GM12878 (cell line): ENCODE measurements at regions not wholly inside any gene's neighbourhood (a gene's known extent, or its start where the extent isn't known, plus 50 kb on each side); places are given as distances from the start of the nearest gene placed in this dataset.
"Not testable (repeated sequence)": the region's sequence is repeated elsewhere in the genome, so short reads cannot be mapped to it uniquely, and the experiment has no call there.

Experiments used
- ATAC-seq: fragments of 200-7000 bp; cut with Tn5 transposase; 3 replicates; pipeline ENCODE4 v1.9.1; 2020; ENCODE audit warnings: mild to moderate bottlenecking, moderate library complexity
- BruUV-seq: library from RNA; stranded (reverse); fragments of 400-500 nt; replicated peaks from 2 replicates; lab custom pipeline; 2021; lab: Mats Ljungman, UMichigan
- CTCF ChIA-PET: fragments of 300-600 bp; sonication (Branson Sonifier 250); formaldehyde crosslinking; extraction: SDS; loops from one replicate; lab custom pipeline; 2021; ENCODE audit warnings: inconsistent platforms; lab: Yijun Ruan, JAX
- POLR2A ChIA-PET: fragments of 350-600 bp; formaldehyde crosslinking; extraction: SDS; loops from one replicate; lab custom pipeline; 2021; ENCODE audit warnings: inconsistent platforms; lab: Charles Lee
- RAD21 ChIA-PET: fragments of 300-600 bp; sonication (Branson Sonifier 250); formaldehyde crosslinking; loops from one replicate; lab custom pipeline; 2023; ENCODE audit warnings: antibody characterized with exemption; ENCODE audit not compliant: unreplicated experiment; lab: Charles Lee
- SMC1A ChIA-PET: fragments of 300-600 bp; sonication (Branson Sonifier 250); formaldehyde crosslinking; loops from one replicate; lab custom pipeline; 2023; ENCODE audit not compliant: unreplicated experiment, uncharacterized antibody; lab: Charles Lee
- DNase-seq: peaks from one replicate; pipeline ENCODE4 v3.0.0-alpha.2; 2011; ENCODE audit warnings: low read depth, low spot score
- FAIRE-seq: peaks from 3 replicates; lab custom pipeline; 2011; peaks lifted over from hg19 to GRCh38; lab: Jason Lieb, UNC
- H2AFZ ChIP-seq: 2 replicates; pipeline ENCODE4 v1.6.0; 2011; ENCODE audit warnings: low read depth, low read length, control low read depth; ENCODE audit not compliant: control insufficient read depth
- H3K27ac ChIP-seq: 2 replicates; pipeline ENCODE4 v1.5.1; 2011; ENCODE audit warnings: control low read depth; ENCODE audit not compliant: control insufficient read depth, insufficient read depth
- H3K27me3 ChIP-seq, 2 experiments: replicated peaks in 1 of 2; 2 replicates each; pipeline versions ENCODE4 v1.6.0 to v1.6.1; 2011; ENCODE audit warnings: low read length in 1 of 2; ENCODE audit not compliant: control insufficient read depth in 2 of 2, insufficient read depth in 2 of 2
- H3K36me3 ChIP-seq, 2 experiments: 2 replicates each; pipeline ENCODE4 v1.5.1; 2011; ENCODE audit warnings: low read length in 1 of 2; ENCODE audit not compliant: control insufficient read depth in 2 of 2, insufficient read depth in 2 of 2
- H3K4me1 ChIP-seq: 2 replicates; pipeline ENCODE4 v1.6.1; 2011; ENCODE audit warnings: mild to moderate bottlenecking, low read length, moderate library complexity, mixed read lengths; ENCODE audit not compliant: control insufficient read depth, insufficient read depth
- H3K4me2 ChIP-seq: 2 replicates; pipeline ENCODE4 v1.6.0; 2011; ENCODE audit warnings: control low read depth; ENCODE audit not compliant: control insufficient read depth, insufficient read depth
- H3K4me3 ChIP-seq: fragments of 200-600 bp; sonication (generic); 2 replicates; pipeline ENCODE4 v1.5.1; 2016
- H3K79me2 ChIP-seq: 2 replicates; pipeline ENCODE4 v1.6.0; 2011; ENCODE audit warnings: low read length; ENCODE audit not compliant: control insufficient read depth, insufficient read depth
- H3K9ac ChIP-seq: 2 replicates; pipeline ENCODE4 v1.8.0; 2011; ENCODE audit warnings: low read length, control low read depth, mixed read lengths; ENCODE audit not compliant: control insufficient read depth, insufficient read depth
- H3K9me3 ChIP-seq: replicated peaks from 3 replicates; pipeline ENCODE4 v1.5.1; 2011; ENCODE audit warnings: mild to moderate bottlenecking, low read length; ENCODE audit not compliant: control insufficient read depth, insufficient read depth
- H4K20me1 ChIP-seq: 2 replicates; pipeline ENCODE4 v1.6.0; 2011; ENCODE audit not compliant: control insufficient read depth, insufficient read depth
- CHD2 ChIP-seq: IDR thresholded peaks from 2 replicates; pipeline ENCODE4 v1.6.1; 2011; ENCODE audit warnings: low read depth, low read length, improper control_type of control experiment, borderline replicate concordance
- MYB ChIP-seq: fragments of 150-350 bp; IDR thresholded peaks from 2 replicates; pipeline ENCODE4 v1.6.1; 2014; ENCODE audit warnings: mild to moderate bottlenecking, low read depth, low read length, borderline replicate concordance
- PAX8 ChIP-seq: fragments of 450-650 bp; IDR thresholded peaks from 2 replicates; pipeline ENCODE4 v1.6.1; 2017; ENCODE audit warnings: mild to moderate bottlenecking, moderate library complexity
- RAD51 ChIP-seq: fragments of 450-650 bp; IDR thresholded peaks from 2 replicates; pipeline ENCODE4 v1.6.1; 2016; ENCODE audit warnings: moderate library complexity, mild to moderate bottlenecking, inconsistent platforms
- SREBF1 ChIP-seq: IDR thresholded peaks from 2 replicates; pipeline ENCODE4 v1.6.1; 2012; ENCODE audit warnings: mild to moderate bottlenecking, low read length
- TCF12 ChIP-seq: IDR thresholded peaks from 2 replicates; pipeline ENCODE4 v1.6.1; 2011; ENCODE audit warnings: low read depth, mild to moderate bottlenecking, low read length
- WGBS: methylation state at CpG from one replicate; pipeline ENCODE4 v1.1.6; 2016; ENCODE audit warnings: low lambda C conversion rate; ENCODE audit not compliant: insufficient replicate concordance, insufficient coverage; ENCODE audit errors: missing lambda C conversion rate; 5-methylcytosine and 5-hydroxymethylcytosine counted together
- in situ Hi-C: fragments of 300-500 bp; cut with MboI; formaldehyde crosslinking; loops from 9 replicates; pipeline ENCODE4 v1.14.3; 2018; ENCODE audit warnings: mixed read lengths
- intact Hi-C: fragments of 100-400 bp; cut with micrococcal nuclease; formaldehyde crosslinking; loops from one replicate; pipeline ENCODE4 v1.14.2; 2022; ENCODE audit not compliant: unreplicated experiment
- TF ChIP-seq, protein P1 (sequence below): fragments of 450-650 bp; IDR thresholded peaks from 2 replicates; pipeline ENCODE4 v1.6.1; 2014; ENCODE audit warnings: mild to moderate bottlenecking
- TF ChIP-seq, protein P2 (sequence below): fragments of 450-650 bp; IDR thresholded peaks from 2 replicates; pipeline ENCODE4 v1.6.1; 2018; ENCODE audit warnings: borderline replicate concordance, mild to moderate bottlenecking; ENCODE audit not compliant: partially characterized antibody
- TF ChIP-seq, protein P3 (sequence below): fragments of 450-650 bp; IDR thresholded peaks from 2 replicates; pipeline ENCODE4 v1.6.1; 2016; ENCODE audit warnings: mild to moderate bottlenecking
- TF ChIP-seq, protein P4 (sequence below): fragments of 450-650 bp; IDR thresholded peaks from 2 replicates; pipeline ENCODE4 v1.6.1; 2016; ENCODE audit warnings: mild to moderate bottlenecking, moderate library complexity, borderline replicate concordance

DNA sequence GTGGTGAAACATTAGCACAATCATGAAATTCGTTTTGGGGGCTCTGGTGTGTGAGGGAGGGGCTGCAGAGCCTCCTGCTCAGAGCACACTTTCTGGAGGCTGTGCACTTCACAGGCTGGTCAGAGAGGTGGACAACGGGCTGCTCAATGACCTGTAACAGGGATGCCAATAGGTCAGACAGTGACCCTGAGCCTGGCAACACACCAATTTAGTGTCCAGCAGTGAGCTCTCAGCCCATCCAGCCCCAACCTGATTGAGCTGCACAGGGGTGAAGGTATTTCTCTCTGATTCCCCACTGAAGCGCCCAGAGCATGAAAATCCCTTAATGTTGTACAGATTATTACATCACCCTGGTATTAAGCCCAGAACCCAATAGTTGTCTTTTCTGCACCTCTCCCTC, 191.3 kb upstream of the ZNF32 start:
- intact Hi-C loops (loop anchor here (10.0 kb wide), 1 partner anchor 145 kb away; no protein-coding TSS in a partner anchor), in situ Hi-C loops (no loop called here)
- TF ChIP-seq, protein P1, sequence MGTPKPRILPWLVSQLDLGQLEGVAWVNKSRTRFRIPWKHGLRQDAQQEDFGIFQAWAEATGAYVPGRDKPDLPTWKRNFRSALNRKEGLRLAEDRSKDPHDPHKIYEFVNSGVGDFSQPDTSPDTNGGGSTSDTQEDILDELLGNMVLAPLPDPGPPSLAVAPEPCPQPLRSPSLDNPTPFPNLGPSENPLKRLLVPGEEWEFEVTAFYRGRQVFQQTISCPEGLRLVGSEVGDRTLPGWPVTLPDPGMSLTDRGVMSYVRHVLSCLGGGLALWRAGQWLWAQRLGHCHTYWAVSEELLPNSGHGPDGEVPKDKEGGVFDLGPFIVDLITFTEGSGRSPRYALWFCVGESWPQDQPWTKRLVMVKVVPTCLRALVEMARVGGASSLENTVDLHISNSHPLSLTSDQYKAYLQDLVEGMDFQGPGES = no peak
- no peak for TF ChIP-seq TCF12
- TF ChIP-seq CHD2 = no peak
- TF ChIP-seq, protein P2, sequence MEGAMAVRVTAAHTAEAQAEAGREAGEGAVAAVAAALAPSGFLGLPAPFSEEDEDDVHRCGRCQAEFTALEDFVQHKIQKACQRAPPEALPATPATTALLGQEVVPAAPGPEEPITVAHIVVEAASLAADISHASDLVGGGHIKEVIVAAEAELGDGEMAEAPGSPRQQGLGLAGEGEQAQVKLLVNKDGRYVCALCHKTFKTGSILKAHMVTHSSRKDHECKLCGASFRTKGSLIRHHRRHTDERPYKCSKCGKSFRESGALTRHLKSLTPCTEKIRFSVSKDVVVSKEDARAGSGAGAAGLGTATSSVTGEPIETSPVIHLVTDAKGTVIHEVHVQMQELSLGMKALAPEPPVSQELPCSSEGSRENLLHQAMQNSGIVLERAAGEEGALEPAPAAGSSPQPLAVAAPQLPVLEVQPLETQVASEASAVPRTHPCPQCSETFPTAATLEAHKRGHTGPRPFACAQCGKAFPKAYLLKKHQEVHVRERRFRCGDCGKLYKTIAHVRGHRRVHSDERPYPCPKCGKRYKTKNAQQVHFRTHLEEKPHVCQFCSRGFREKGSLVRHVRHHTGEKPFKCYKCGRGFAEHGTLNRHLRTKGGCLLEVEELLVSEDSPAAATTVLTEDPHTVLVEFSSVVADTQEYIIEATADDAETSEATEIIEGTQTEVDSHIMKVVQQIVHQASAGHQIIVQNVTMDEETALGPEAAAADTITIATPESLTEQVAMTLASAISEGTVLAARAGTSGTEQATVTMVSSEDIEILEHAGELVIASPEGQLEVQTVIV = no peak
- TF ChIP-seq, protein P3, sequence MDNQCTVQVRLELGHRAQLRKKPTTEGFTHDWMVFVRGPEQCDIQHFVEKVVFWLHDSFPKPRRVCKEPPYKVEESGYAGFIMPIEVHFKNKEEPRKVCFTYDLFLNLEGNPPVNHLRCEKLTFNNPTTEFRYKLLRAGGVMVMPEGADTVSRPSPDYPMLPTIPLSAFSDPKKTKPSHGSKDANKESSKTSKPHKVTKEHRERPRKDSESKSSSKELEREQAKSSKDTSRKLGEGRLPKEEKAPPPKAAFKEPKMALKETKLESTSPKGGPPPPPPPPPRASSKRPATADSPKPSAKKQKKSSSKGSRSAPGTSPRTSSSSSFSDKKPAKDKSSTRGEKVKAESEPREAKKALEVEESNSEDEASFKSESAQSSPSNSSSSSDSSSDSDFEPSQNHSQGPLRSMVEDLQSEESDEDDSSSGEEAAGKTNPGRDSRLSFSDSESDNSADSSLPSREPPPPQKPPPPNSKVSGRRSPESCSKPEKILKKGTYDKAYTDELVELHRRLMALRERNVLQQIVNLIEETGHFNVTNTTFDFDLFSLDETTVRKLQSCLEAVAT = no peak
- TF ChIP-seq SREBF1 = no peak
- TF ChIP-seq RAD51 = no peak
- TF ChIP-seq MYB = no peak
- TF ChIP-seq PAX8 = no peak
- TF ChIP-seq, protein P4, sequence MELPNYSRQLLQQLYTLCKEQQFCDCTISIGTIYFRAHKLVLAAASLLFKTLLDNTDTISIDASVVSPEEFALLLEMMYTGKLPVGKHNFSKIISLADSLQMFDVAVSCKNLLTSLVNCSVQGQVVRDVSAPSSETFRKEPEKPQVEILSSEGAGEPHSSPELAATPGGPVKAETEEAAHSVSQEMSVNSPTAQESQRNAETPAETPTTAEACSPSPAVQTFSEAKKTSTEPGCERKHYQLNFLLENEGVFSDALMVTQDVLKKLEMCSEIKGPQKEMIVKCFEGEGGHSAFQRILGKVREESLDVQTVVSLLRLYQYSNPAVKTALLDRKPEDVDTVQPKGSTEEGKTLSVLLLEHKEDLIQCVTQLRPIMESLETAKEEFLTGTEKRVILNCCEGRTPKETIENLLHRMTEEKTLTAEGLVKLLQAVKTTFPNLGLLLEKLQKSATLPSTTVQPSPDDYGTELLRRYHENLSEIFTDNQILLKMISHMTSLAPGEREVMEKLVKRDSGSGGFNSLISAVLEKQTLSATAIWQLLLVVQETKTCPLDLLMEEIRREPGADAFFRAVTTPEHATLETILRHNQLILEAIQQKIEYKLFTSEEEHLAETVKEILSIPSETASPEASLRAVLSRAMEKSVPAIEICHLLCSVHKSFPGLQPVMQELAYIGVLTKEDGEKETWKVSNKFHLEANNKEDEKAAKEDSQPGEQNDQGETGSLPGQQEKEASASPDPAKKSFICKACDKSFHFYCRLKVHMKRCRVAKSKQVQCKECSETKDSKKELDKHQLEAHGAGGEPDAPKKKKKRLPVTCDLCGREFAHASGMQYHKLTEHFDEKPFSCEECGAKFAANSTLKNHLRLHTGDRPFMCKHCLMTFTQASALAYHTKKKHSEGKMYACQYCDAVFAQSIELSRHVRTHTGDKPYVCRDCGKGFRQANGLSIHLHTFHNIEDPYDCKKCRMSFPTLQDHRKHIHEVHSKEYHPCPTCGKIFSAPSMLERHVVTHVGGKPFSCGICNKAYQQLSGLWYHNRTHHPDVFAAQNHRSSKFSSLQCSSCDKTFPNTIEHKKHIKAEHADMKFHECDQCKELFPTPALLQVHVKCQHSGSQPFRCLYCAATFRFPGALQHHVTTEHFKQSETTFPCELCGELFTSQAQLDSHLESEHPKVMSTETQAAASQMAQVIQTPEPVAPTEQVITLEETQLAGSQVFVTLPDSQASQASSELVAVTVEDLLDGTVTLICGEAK = no peak
- Histone ChIP-seq H3K4me3 (no peak overlapping the region), H3K4me1 (no peaks in the 10 kb centered on the region), H3K4me2 (no peak overlapping the region), H2AFZ (no peak overlapping the region), H3K27ac (no peak overlapping the region), H4K20me1 (no peaks in the 10 kb centered on the region), H3K9me3 (no peaks in the 10 kb centered on the region; the same call in 2 of the 3 replicates), H3K36me3 (no peaks in the 10 kb centered on the region), H3K79me2 (no peaks in the 10 kb centered on the region), H3K9ac (no peak overlapping the region), H3K27me3 (peaks cover 0 to 1% of the 10 kb centered on the region in 2 experiments; a peak in 2 of 4 replicates)
- DNase-seq (no peak), ATAC-seq (no peak), FAIRE-seq (no peak)
- POLR2A ChIA-PET = no interaction called here
- BruUV-seq = no TSS peak
- 30% methylated on average over 3 of the region's 3 CpGs for WGBS
- RAD21 ChIA-PET = no interaction called here
- SMC1A ChIA-PET = no interaction called here
- CTCF ChIA-PET = no interaction called here

DNA sequence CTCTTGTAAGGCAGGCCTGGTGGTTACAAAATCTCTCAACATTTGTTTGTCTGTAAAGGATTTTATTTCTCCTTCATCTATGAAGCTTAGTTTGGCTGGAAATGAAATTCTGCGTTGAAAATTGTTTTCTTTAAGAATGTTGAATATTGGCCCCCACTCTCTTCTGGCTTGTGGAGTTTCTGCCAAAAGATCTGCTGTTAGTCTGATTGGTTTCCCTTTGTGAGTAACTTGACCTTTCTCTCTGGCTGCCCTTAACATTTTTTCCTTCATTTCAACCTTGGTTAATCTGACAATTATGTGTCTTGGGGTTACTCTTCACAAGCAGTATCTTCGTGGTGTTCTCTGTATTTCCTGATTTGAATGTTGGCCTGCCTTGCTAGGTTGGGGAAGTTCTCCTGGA, 186.1 kb upstream of the ZNF32 start:
- ATAC-seq, H4K20me1 ChIP-seq, SMC1A ChIA-PET, H3K27ac ChIP-seq, in situ Hi-C loops, FAIRE-seq, H3K4me1 ChIP-seq, POLR2A ChIA-PET, DNase-seq, H3K36me3 ChIP-seq, RAD21 ChIA-PET, H3K79me2 ChIP-seq, BruUV-seq, H3K27me3 ChIP-seq, H3K9ac ChIP-seq, H3K9me3 ChIP-seq, H3K4me2 ChIP-seq, H3K4me3 ChIP-seq, CTCF ChIA-PET, intact Hi-C loops, H2AFZ ChIP-seq: not testable (repeated sequence)
- 0% methylated on average over 2 of the region's 2 CpGs for WGBS
